Muscle of back (tissue), 3 donors: ENCODE measurements at regions not wholly inside any gene's neighbourhood (a gene's known extent, or its start where the extent isn't known, plus 50 kb on each side); places are given as distances from the start of the nearest gene placed in this dataset.
A peak's percentile ranks its signal among the peaks of the same experiment; 100 is the strongest.
"Not testable (repeated sequence)": the region's sequence is repeated elsewhere in the genome, so short reads cannot be mapped to it uniquely, and the experiment has no call there.

ENCODE experiments used
- DNase-seq, 3 donors: peaks; one replicate each; pipeline versions ENCODE4 v3.0.0 to v3.0.0-alpha.2; 2013

- peak in 1 of 3 donors; percentile 53 for DNase-seq
These were observed 235.2 kb upstream of the FAT1 start for GRCh38 chr4:186958726-186959350.

GRCh38 chr4:186979961-186980745 lies 256.5 kb upstream of the FAT1 start:
- peak in 1 of 3 donors; percentile 7 for DNase-seq

GRCh38 chr4:186981161-186981560 lies 257.5 kb upstream of the FAT1 start:
- peak in 1 of 3 donors; percentile 25 for DNase-seq

- no peak for DNase-seq
These were observed 258.5 kb upstream of the FAT1 start for GRCh38 chr4:186982160-186982559.

GRCh38 chr4:186984105-186984644 lies 260.5 kb upstream of the FAT1 start:
- no peak for DNase-seq

- peak in 1 of 3 donors; percentile 10 for DNase-seq
These were observed 276.0 kb upstream of the FAT1 start for GRCh38 chr4:186999686-187000085.

GRCh38 chr4:187000281-187000680 lies 276.6 kb upstream of the FAT1 start:
- DNase-seq: peak in 1 of 3 donors; percentile 8

- DNase-seq: not testable (repeated sequence)
These were observed 278.5 kb upstream of the FAT1 start for GRCh38 chr4:187002133-187002532.

- no peak for DNase-seq
These were observed 281.0 kb upstream of the FAT1 start for GRCh38 chr4:187004628-187005027.

GRCh38 chr4:187006189-187006618 lies 282.5 kb upstream of the FAT1 start:
- no peak for DNase-seq

- DNase-seq: no peak
These were observed 286.4 kb upstream of the FAT1 start for GRCh38 chr4:187010052-187010451.

GRCh38 chr4:187016101-187016500 lies 292.4 kb upstream of the FAT1 start:
- no peak for DNase-seq

GRCh38 chr4:187017147-187017546 lies 293.5 kb upstream of the FAT1 start:
- DNase-seq: no peak

GRCh38 chr4:187019896-187020295 lies 296.2 kb upstream of the FAT1 start:
- DNase-seq: no peak

- no peak for DNase-seq
These were observed 297.0 kb upstream of the FAT1 start for GRCh38 chr4:187020676-187021075.

GRCh38 chr4:187021436-187022205 lies 298.0 kb upstream of the FAT1 start:
- DNase-seq: no peak

GRCh38 chr4:187027272-187027671 lies 303.6 kb upstream of the FAT1 start:
- peak in 2 of 3 donors; percentile 9 to 71 for DNase-seq

GRCh38 chr4:187042251-187042650 lies 318.6 kb upstream of the FAT1 start:
- DNase-seq: no peak

- DNase-seq: no peak
These were observed 322.8 kb upstream of the FAT1 start for GRCh38 chr4:187046471-187046870.

- no peak for DNase-seq
These were observed 335.4 kb upstream of the FAT1 start for GRCh38 chr4:187059021-187059420.

- no peak for DNase-seq
These were observed 336.2 kb upstream of the FAT1 start for GRCh38 chr4:187059895-187060294.

- DNase-seq: no peak
These were observed 336.9 kb upstream of the FAT1 start for GRCh38 chr4:187060551-187060950.
